ENCODE measurements at regions not wholly inside any gene's neighbourhood (a gene's known extent, or its start where the extent isn't known, plus 50 kb on each side); places are given as distances from the start of the nearest gene placed in this dataset.

DNA sequence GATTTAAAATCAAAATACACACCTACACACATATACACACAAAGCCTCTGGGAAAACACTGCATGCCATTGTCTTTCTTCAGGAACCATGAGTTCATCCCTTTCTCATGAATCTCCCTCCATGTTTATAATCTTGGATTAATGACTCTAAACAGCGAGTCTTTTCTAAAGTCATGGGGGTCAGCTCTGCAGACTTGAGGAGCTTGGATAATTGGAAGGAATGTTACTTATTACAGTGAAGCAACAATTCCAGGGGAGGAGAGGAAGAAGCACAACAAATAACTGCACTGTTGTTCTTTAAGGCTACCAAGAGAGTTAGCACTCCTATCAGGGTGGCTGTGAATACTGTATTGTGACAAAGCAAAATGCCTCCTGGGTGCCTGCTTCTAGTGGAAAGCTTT, 444.7 kb downstream of the ANXA1 start:
- Histone ChIP-seq H3K4me2 (no peak overlapping the region), H3K36me3 (replicated peaks in 1 of 2; ENCODE audit: control insufficient read depth in 1 of 2, insufficient read depth in 2 of 2, low read length in 1 of 2) (no peaks in the 10 kb centered on the region), H3K27me3 (ENCODE audit: insufficient read depth) (no peaks in the 10 kb centered on the region; the same call in 1 of the 2 replicates), H3K9me3 (no peaks in the 10 kb centered on the region), H3K4me1 (ENCODE audit: control insufficient read depth in 1 of 2, insufficient read depth in 2 of 2, low read depth in 1 of 2, low read length in 1 of 2) (no peaks in the 10 kb centered on the region), H3K9ac (no peak overlapping the region), H3K27ac (ENCODE audit: low read depth in 2 of 2, low read length in 1 of 2) (no peak overlapping the region), H3F3A (replicated peaks; ENCODE audit: insufficient read depth) (no peaks in the 10 kb centered on the region), H2AFZ (ENCODE audit: low read depth) (no peak overlapping the region), H4K20me1 (ENCODE audit: insufficient read depth) (no peaks in the 10 kb centered on the region), H3K9me2 (no peaks in the 10 kb centered on the region), H3K79me2 (ENCODE audit: insufficient read depth) (no peaks in the 10 kb centered on the region), H3K4me3 (ENCODE audit: low read depth in 2 of 2, low read length in 1 of 2) (no peak overlapping the region)
- 15% methylated on average over 1 of the region's 1 CpG for WGBS (ENCODE audit: low lambda C conversion rate)
- DNase-seq = no peak
- ChIA-PET CTCF (no interaction called here), POLR2A (no interaction called here)
- TF ChIP-seq EZH2phosphoT487 (IDR thresholded peaks at IDR 0.05; ENCODE audit: borderline replicate concordance, low read depth) (no peak), FOSL2 (IDR thresholded peaks at IDR 0.05; ENCODE audit: borderline replicate concordance, low read depth) (no peak), ELF1 (IDR thresholded peaks at IDR 0.05) (no peak), NRF1 (IDR thresholded peaks at IDR 0.05; ENCODE audit: low read depth, low read length) (no peak), MEF2A (IDR thresholded peaks at IDR 0.05; ENCODE audit: borderline replicate concordance, low read depth) (no peak), TAF1 (IDR thresholded peaks at IDR 0.05; ENCODE audit: borderline replicate concordance, low read depth, low read length) (no peak), RXRA (IDR thresholded peaks at IDR 0.05; ENCODE audit: borderline replicate concordance, low read depth) (no peak), USF1 (IDR thresholded peaks at IDR 0.05; ENCODE audit: borderline replicate concordance, low read depth) (no peak), NFIC (IDR thresholded peaks at IDR 0.05; ENCODE audit: borderline replicate concordance) (no peak), YY1 (IDR thresholded peaks at IDR 0.05; ENCODE audit: low read depth) (no peak)

DNA sequence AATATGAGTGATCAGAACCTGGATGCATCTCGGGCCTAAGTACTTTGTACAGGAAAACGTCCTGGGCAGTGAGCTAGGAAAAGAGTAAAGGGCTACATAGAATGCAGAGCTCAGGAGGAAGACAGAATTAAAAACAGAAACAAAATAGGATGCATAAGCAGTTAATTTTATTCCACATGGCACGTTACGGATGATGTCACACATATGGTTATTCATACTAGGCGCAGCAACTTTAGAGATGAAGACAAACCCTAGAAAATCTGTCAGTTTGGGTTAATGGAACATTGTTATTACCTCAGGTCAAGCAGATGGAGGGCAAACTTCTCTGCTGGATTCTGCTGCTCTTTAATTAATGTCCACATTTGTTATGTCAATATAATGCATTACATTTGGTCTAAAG, 445.4 kb downstream of the ANXA1 start:
- Histone ChIP-seq H3K4me2 (no peak overlapping the region), H3K79me2 (ENCODE audit: insufficient read depth) (no peaks in the 10 kb centered on the region), H3K27me3 (ENCODE audit: insufficient read depth) (no peaks in the 10 kb centered on the region; the same call in 1 of the 2 replicates), H3K4me3 (ENCODE audit: low read depth in 2 of 2, low read length in 1 of 2) (no peak overlapping the region), H3K36me3 (replicated peaks in 1 of 2; ENCODE audit: control insufficient read depth in 1 of 2, insufficient read depth in 2 of 2, low read length in 1 of 2) (no peaks in the 10 kb centered on the region), H4K20me1 (ENCODE audit: insufficient read depth) (no peaks in the 10 kb centered on the region), H3K9me3 (no peaks in the 10 kb centered on the region), H3K27ac (ENCODE audit: low read depth in 2 of 2, low read length in 1 of 2) (no peak overlapping the region), H3K9ac (no peak overlapping the region), H2AFZ (ENCODE audit: low read depth) (no peak overlapping the region), H3F3A (replicated peaks; ENCODE audit: insufficient read depth) (no peaks in the 10 kb centered on the region), H3K4me1 (ENCODE audit: control insufficient read depth in 1 of 2, insufficient read depth in 2 of 2, low read depth in 1 of 2, low read length in 1 of 2) (no peaks in the 10 kb centered on the region), H3K9me2 (no peaks in the 10 kb centered on the region)
- ChIA-PET CTCF (no interaction called here), POLR2A (no interaction called here)
- 37% methylated on average over 5 of the region's 5 CpGs for WGBS (ENCODE audit: low lambda C conversion rate)
- no peak for DNase-seq
- TF ChIP-seq TEAD4 (IDR thresholded peaks at IDR 0.05; ENCODE audit: borderline replicate concordance, insufficient read depth) = no peak
- TF ChIP-seq, protein P1, sequence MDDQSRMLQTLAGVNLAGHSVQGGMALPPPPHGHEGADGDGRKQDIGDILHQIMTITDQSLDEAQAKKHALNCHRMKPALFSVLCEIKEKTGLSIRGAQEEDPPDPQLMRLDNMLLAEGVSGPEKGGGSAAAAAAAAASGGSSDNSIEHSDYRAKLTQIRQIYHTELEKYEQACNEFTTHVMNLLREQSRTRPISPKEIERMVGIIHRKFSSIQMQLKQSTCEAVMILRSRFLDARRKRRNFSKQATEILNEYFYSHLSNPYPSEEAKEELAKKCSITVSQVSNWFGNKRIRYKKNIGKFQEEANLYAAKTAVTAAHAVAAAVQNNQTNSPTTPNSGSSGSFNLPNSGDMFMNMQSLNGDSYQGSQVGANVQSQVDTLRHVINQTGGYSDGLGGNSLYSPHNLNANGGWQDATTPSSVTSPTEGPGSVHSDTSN (IDR thresholded peaks at IDR 0.05) = no peak
- no peak for TF ChIP-seq FOXJ3 (CRISPR knock-in tag; IDR thresholded peaks at IDR 0.05)
- no peak for TF ChIP-seq NFIC (IDR thresholded peaks at IDR 0.05; ENCODE audit: borderline replicate concordance)
- no peak for TF ChIP-seq MEF2A (IDR thresholded peaks at IDR 0.05; ENCODE audit: borderline replicate concordance, low read depth)
- TF ChIP-seq GABPA (IDR thresholded peaks at IDR 0.05; ENCODE audit: low read depth) = no peak

Data from SK-N-SH (cell line).